ENCODE measurements at regions not wholly inside any gene's neighbourhood (a gene's known extent, or its start where the extent isn't known, plus 50 kb on each side); places are given as distances from the start of the nearest gene placed in this dataset.

DNA sequence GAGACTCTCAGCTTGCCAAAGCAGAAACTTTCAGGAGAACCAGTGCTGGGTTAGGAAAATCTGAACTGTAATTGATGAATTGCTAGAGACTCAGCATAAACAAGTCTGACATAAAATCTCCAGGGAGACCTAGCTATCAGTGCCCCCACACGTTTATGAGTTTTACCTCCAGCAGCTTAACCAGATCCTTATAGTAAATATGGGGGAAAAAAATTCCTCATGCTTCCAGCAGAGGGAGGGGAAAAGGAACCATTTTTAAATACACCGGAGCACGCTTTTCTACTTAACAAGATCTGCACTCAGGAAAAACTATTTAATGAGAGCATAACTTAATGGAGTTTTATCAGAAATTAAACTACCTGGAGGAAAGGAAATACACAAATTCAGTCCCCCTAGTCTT is 1040.7 kb upstream of the INTU start:
- TF ChIP-seq, protein P1, sequence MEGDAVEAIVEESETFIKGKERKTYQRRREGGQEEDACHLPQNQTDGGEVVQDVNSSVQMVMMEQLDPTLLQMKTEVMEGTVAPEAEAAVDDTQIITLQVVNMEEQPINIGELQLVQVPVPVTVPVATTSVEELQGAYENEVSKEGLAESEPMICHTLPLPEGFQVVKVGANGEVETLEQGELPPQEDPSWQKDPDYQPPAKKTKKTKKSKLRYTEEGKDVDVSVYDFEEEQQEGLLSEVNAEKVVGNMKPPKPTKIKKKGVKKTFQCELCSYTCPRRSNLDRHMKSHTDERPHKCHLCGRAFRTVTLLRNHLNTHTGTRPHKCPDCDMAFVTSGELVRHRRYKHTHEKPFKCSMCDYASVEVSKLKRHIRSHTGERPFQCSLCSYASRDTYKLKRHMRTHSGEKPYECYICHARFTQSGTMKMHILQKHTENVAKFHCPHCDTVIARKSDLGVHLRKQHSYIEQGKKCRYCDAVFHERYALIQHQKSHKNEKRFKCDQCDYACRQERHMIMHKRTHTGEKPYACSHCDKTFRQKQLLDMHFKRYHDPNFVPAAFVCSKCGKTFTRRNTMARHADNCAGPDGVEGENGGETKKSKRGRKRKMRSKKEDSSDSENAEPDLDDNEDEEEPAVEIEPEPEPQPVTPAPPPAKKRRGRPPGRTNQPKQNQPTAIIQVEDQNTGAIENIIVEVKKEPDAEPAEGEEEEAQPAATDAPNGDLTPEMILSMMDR (IDR thresholded peaks at IDR 0.05; ENCODE audit: unreplicated experiment), result peak; percentile 55
- H3K36me3 Mint-ChIP-seq, result peaks cover 7% of the 10 kb centered on the region
- H3K27ac Mint-ChIP-seq, result peak overlapping the region; percentile 28
- H3K4me3 Mint-ChIP-seq, result no peak overlapping the region
- DNase-seq (ENCODE audit: low spot score in 2 of 2, unreplicated experiment in 2 of 2), result no peak
- H3K4me1 Mint-ChIP-seq, result peaks cover 11% of the 10 kb centered on the region
- H3K9me3 Mint-ChIP-seq, result peaks cover 32% of the 10 kb centered on the region
- H3K27me3 Mint-ChIP-seq (ENCODE audit: low read depth), result no peaks in the 10 kb centered on the region

DNA sequence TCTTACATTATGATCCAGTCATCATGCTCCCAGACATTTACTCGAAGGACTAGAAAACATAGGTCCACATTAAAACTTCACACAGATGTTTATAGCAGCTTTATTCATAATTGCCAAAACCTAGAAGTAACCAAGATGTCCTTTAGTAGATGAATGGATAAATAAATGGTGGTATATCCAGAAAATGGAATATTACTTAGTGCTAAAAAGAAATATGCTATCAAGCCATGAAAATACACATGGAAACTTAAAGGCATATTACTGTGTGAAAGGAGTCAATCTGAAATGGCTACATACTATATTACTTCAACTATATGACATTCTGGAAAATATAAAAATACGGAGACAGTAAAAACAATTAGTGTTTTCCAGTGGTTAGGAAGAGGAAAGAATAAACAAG is 1039.1 kb upstream of the INTU start:
- Mint-ChIP-seq H3K27me3 (ENCODE audit: low read depth) (no peaks in the 10 kb centered on the region), H3K36me3 (peaks cover 4% of the 10 kb centered on the region), H3K4me3 (no peak overlapping the region), H3K4me1 (peaks cover 11% of the 10 kb centered on the region), H3K9me3 (peaks cover 21% of the 10 kb centered on the region), H3K27ac (no peak overlapping the region)
- TF ChIP-seq, protein P1 (IDR thresholded peaks at IDR 0.05; ENCODE audit: unreplicated experiment), result no peak
- no peak for DNase-seq (ENCODE audit: low spot score in 2 of 2, unreplicated experiment in 2 of 2)

DNA sequence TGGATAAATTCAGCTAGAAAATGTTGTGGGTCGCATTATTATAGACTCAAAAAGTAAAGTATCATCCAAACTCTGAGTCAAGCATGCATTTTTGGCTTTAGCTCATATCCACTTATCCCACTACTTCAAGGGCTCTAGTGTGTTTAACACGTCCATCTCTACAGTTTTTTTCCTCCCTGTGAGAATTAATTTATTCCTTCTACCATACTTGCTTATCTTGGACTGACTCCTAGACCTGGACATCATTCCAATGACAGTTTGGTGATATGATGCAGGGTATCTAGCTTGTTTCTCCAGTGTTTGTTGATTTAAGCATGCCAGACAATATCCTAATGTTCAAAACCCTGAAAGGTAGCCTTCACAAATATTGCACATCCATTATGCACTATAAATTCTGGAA is 1037.1 kb upstream of the INTU start:
- H3K27ac Mint-ChIP-seq, result no peak overlapping the region
- H3K36me3 Mint-ChIP-seq, result peaks cover 4% of the 10 kb centered on the region
- peaks cover 12% of the 10 kb centered on the region for H3K9me3 Mint-ChIP-seq
- no peaks in the 10 kb centered on the region for H3K27me3 Mint-ChIP-seq (ENCODE audit: low read depth)
- no peak for DNase-seq (ENCODE audit: low spot score in 2 of 2, unreplicated experiment in 2 of 2)
- peaks cover 11% of the 10 kb centered on the region for H3K4me1 Mint-ChIP-seq
- no peak overlapping the region for H3K4me3 Mint-ChIP-seq
- TF ChIP-seq, protein P1 (IDR thresholded peaks at IDR 0.05; ENCODE audit: unreplicated experiment), result no peak

DNA sequence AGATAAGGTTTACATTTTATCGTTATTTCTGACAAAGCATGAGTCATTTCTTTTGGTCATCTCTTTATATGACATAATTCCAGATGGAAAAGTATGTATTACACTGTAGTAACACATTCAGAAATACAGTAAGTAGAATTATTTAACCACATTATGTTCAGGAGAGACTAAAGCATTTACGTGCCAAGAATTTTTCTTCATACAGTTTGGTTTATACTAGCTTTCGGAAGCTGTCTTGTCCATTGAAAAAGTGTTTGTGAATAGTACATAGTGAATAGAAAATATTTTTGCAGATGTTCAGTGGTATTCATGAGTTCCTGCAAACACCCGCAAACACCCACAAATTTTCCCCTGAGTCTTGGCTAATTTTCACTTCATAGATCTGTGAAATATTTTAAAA is 1033.0 kb upstream of the INTU start:
- DNase-seq (ENCODE audit: low spot score in 2 of 2, unreplicated experiment in 2 of 2), result no peak
- no peaks in the 10 kb centered on the region for H3K9me3 Mint-ChIP-seq
- peaks cover 14% of the 10 kb centered on the region for H3K4me1 Mint-ChIP-seq
- no peak overlapping the region for H3K27ac Mint-ChIP-seq
- no peaks in the 10 kb centered on the region for H3K27me3 Mint-ChIP-seq (ENCODE audit: low read depth)
- no peaks in the 10 kb centered on the region for H3K36me3 Mint-ChIP-seq
- TF ChIP-seq, protein P1 (IDR thresholded peaks at IDR 0.05; ENCODE audit: unreplicated experiment), result no peak
- H3K4me3 Mint-ChIP-seq, result no peak overlapping the region

DNA sequence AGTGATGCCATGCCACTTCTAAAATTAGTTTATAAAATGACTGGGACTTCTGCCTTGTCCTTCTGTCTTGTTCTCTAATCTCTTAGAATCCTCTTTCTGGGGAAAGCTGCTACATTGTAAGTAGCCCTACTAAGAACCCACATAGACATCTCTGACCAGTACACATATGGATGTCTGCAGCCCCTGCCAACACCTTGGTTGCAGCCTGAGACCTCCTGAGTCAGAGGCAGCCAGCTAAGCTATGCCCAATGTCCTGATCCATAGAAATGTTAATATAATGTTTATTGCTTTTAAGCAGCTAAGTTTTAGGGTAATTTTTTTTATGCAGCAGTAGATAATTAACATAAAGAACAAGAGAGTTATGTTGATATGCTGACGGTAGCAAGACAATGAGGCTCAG is 1029.5 kb upstream of the INTU start:
- no peak overlapping the region for H3K4me3 Mint-ChIP-seq
- H3K36me3 Mint-ChIP-seq, result no peaks in the 10 kb centered on the region
- no peaks in the 10 kb centered on the region for H3K27me3 Mint-ChIP-seq (ENCODE audit: low read depth)
- H3K4me1 Mint-ChIP-seq, result peaks cover 21% of the 10 kb centered on the region
- DNase-seq (ENCODE audit: low spot score in 2 of 2, unreplicated experiment in 2 of 2), result no peak
- no peaks in the 10 kb centered on the region for H3K9me3 Mint-ChIP-seq
- TF ChIP-seq, protein P1 (IDR thresholded peaks at IDR 0.05; ENCODE audit: unreplicated experiment), result no peak
- H3K27ac Mint-ChIP-seq, result no peak overlapping the region

DNA sequence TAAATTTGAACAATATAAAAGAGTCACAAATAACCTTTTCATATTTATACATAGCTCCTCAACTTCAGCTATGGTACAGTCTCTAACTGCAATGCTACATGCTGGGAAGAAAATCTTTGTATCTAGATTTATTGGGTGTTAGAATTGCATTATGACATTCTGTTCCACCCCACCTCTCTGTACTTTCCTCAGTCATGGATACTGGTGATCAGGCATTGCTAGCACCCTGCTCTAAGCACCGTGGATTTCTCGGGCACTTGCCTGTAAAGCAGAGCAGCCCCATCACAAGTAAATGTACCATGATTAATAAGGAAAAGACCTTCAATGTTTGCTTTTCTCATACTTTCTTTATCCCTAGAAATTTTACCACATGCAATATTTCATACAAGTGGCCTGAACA is 1028.9 kb upstream of the INTU start:
- Mint-ChIP-seq H3K4me1 (peaks cover 21% of the 10 kb centered on the region), H3K4me3 (no peak overlapping the region), H3K9me3 (no peaks in the 10 kb centered on the region), H3K27me3 (ENCODE audit: low read depth) (no peaks in the 10 kb centered on the region), H3K27ac (peak overlapping the region; percentile 56), H3K36me3 (no peaks in the 10 kb centered on the region)
- no peak for DNase-seq (ENCODE audit: low spot score in 2 of 2, unreplicated experiment in 2 of 2)
- TF ChIP-seq, protein P1 (IDR thresholded peaks at IDR 0.05; ENCODE audit: unreplicated experiment), result no peak
